Skin epidermis (tissue), 12 donors: ENCODE measurements at regions not wholly inside any gene's neighbourhood (a gene's known extent, or its start where the extent isn't known, plus 50 kb on each side); places are given as distances from the start of the nearest gene placed in this dataset.

Experiments used
- H3K27ac ChIP-seq, 21 experiments: fragments of 200-600 bp; sonication (generic) in 11 of 21; one replicate each; pipeline ENCODE4 v1.5.0; 2020; ENCODE audit warnings: mild to moderate bottlenecking in 3 of 21, inconsistent platforms in 2 of 21, moderate library complexity in 2 of 21
- H3K4me3 ChIP-seq, 7 experiments: fragments of 200-600 bp; sonication (generic) in 2 of 7; one replicate each; pipeline ENCODE4 v1.5.0; 2020; ENCODE audit warnings: inconsistent platforms in 2 of 7, mild to moderate bottlenecking in 2 of 7, moderate library complexity in 1 of 7

- Histone ChIP-seq H3K27ac (no peak overlapping the region), H3K4me3 (no peak overlapping the region)
Observed at GRCh38 chr20:19098117-19098516, 114.3 kb upstream of the SLC24A3 start.

DNA sequence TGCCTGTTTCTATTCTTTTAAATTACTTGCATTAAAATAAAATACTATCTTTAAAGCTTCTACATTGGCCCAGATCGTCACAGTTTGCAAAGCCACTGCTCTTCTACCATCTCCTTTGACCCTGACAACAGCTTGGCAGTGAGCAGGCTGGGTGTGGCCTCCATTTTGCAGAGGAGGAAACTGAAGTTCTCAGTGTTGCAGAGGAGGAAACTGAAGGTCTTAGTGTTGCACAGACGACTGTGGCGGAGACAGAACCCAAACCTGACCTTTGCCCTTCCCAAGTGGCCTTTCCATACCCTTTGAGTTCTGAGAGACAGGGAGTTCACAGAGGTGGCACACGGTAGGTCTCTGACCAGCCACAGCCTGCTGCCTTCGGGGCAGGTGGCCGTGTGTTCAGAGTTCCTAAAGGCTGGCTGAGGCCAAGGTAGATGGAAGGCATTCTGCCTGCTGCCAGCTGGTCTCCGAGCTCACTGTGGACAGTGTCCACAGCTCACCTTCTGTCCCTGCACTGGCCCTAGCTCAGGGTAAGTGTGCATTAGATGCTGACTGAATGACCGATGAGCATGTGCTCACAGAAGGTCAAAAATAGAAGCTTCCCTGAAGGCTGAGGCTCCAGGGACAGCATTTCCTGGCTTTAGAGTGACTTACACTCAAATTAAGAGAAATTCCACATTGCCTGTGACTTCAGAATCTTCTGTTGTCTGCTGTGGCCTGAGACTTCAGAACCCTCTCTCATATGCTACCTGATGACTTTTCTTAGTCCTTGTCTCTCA lies 113.5 kb upstream of the SLC24A3 start:
- H3K27ac ChIP-seq = peak overlapping the region in 1 of 21 experiments; percentile 32
- no peak overlapping the region for H3K4me3 ChIP-seq

DNA sequence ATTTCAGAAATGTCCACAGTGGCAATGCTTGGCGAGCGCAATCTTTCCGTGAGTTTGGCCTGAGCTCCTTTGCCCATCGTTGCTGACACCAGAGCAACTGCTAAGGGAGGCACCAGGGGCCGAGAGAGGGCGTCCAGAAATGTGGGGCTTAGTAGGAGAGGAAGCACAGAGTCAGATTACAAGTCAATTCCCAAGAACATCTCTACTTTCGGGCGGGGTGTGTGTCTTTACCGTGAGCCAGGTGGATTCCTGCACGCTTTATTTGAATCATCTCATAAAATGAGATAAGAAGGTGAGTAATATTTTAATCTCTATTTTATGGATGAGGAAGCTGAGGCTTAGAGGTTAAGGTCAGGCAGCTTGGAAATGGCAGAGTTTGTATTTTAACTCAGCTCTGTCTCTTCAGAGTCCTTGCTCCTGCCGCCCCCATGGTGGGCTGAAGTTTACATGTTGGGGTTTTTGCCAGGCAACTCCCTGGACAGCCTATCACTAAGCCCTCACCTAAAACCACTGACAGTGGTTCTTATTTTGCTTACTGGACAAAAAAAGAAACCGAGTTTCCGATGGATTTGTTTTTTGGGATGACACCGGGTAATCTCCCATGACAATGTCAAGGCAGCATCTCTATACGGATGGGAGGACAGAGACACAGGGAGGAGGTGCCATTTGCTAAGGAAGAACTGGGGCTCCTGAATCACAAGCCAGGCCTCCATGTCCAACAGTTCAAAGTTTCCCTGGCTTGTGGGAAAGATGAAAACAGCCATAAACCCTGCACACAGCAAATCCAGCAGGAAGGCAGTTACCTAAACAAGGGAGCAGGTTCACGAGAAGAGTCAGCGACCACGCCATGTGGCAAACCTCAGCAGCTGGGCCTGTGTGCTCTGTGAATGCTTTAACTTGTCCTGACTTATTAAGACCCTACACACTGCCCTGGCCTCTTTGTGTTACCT lies 112.6 kb upstream of the SLC24A3 start:
- Histone ChIP-seq H3K4me3 (no peak overlapping the region), H3K27ac (no peak overlapping the region)

DNA sequence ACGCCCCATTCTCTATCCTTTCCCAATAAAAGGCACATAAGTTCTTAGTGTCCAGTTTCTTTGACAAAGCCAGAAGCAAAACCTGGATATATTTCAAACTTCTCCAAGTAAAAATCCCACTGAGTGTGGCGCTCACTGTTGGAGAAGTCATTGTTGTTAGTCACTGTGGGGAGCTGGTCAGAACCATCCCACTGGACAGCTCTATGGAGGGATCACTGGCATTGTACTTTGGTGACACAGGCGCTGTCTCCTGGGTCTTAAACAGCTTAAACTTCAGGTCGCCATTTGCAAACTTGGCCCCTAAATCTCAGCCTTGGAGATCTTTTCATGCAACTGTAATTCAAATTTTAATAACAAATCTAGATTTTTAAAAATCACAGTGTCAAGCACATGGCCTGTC lies 111.5 kb upstream of the SLC24A3 start:
- Histone ChIP-seq H3K4me3 (no peak overlapping the region), H3K27ac (no peak overlapping the region)

GRCh38 chr20:19104186-19104585 lies 108.3 kb upstream of the SLC24A3 start:
- no peak overlapping the region for H3K27ac ChIP-seq
- H3K4me3 ChIP-seq = no peak overlapping the region

GRCh38 chr20:19108155-19108554 lies 104.3 kb upstream of the SLC24A3 start:
- Histone ChIP-seq H3K27ac (no peak overlapping the region), H3K4me3 (no peak overlapping the region)

DNA sequence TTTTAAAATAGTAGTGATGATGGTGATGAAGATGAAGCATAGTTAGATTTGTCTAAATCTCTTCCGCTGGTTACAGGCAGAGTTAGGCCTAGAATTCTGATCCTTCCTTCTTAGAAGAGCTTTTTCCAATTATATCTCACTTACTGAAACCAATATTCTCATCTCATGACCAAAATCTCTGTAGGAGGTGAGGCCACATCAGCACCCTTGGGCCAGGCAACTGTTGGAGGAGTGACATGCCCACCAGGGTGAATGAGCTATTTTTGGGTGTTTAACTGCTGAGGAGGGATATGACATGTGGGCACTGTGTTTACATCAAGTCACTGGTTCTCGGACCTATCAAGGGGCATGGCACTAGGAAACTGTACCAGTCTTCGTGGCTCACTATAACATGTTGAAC lies 102.2 kb upstream of the SLC24A3 start:
- H3K4me3 ChIP-seq = no peak overlapping the region
- H3K27ac ChIP-seq = no peak overlapping the region

DNA sequence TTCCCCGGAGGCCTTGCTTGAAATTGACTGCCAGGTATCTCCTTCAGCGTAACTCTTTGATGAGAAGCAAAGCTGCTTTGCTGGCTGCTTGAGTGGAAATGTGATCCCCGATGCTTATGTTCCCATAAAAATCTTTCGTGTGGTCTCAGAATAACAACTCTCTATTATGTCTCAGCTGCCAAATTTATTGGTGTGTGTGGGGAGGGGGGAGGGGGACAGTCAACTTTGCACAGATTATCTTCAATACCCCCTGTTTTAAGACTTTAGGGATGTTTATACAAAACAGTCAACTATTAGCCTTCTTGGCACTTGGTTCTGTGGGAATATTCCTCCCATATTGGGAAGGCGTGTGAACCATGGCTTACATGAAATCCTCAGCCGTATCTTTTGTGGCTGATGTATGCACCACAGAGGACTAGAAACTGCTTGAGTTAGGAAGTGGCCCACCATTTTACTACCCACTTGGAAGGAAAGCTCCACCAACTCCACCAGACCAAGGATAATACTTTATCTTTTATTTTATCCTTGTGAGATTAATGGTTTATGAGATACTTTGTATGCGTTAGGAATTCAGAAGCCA lies 101.5 kb upstream of the SLC24A3 start:
- Histone ChIP-seq H3K27ac (no peak overlapping the region), H3K4me3 (no peak overlapping the region)

- H3K27ac ChIP-seq = no peak overlapping the region
- no peak overlapping the region for H3K4me3 ChIP-seq
Observed at GRCh38 chr20:19112828-19113227, 99.6 kb upstream of the SLC24A3 start.

- Histone ChIP-seq H3K27ac (no peak overlapping the region), H3K4me3 (no peak overlapping the region)
Observed at GRCh38 chr20:19113343-19113930, 99.0 kb upstream of the SLC24A3 start.

GRCh38 chr20:19114410-19114809 lies 98.0 kb upstream of the SLC24A3 start:
- H3K27ac ChIP-seq = no peak overlapping the region
- no peak overlapping the region for H3K4me3 ChIP-seq

- H3K27ac ChIP-seq = no peak overlapping the region
Observed at GRCh38 chr20:19115581-19115980, 96.9 kb upstream of the SLC24A3 start.

DNA sequence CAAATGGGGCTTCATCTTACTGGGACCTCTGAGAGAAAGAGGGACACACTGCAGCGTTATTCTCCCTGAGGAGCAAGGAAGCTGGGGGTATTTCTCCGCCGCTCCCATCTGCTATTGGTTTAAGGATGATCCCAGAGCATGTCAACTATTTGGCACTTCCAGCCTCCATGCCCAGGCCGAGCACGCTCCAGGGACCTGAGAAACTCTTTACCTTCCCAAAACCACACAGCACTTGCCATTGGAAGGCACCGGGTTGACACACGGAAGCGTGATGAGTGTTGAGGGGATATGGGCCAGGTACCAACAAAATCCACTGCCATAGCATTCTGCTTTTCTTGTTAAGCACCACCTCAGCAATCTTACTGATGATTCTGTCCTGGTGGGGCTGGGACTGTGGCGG lies 92.4 kb upstream of the SLC24A3 start:
- no peak overlapping the region for H3K27ac ChIP-seq
- H3K4me3 ChIP-seq = no peak overlapping the region

More at GRCh38 chr20:19115581-19115980, 96.9 kb upstream of the SLC24A3 start:
- H3K4me3 ChIP-seq = no peak overlapping the region

DNA sequence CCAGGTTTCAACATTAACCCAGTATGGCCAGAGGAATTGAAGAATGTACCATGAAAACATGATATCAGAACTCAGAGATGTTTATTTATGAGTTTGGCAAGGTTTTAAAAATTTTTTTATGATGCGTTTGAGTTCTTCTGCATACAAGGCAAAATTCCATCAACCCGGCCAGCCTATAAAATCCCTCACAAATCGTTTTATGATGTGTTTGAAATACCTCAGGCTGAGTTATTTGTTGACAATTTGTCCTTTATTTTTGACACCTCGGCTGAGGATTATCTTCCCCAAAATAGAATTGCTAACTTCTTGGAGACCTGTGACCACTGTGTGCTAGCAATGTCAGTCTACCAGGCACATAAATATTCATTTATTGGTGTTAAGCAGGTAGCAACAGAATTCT lies 91.9 kb upstream of the SLC24A3 start:
- Histone ChIP-seq H3K4me3 (no peak overlapping the region), H3K27ac (no peak overlapping the region)

DNA sequence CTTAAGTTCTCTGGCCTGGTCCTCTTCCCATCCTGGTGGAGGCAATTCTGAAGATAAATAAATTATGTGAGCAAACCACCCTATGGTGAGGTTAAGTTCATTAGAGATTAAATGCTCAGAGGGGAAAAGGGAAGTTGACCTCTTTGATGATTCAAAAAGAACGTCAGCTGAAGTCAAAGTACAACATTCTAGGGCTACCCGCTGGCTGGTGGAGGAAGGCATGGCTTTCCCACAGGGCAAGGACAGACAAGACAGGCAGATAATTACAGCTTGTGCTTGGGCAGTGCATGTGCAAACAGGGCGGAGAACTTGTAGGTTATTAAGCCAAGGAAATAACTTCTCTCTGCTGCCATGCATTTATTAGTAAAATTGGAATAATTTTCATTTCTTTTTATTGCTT lies 91.0 kb upstream of the SLC24A3 start:
- Histone ChIP-seq H3K27ac (no peak overlapping the region), H3K4me3 (no peak overlapping the region)

DNA sequence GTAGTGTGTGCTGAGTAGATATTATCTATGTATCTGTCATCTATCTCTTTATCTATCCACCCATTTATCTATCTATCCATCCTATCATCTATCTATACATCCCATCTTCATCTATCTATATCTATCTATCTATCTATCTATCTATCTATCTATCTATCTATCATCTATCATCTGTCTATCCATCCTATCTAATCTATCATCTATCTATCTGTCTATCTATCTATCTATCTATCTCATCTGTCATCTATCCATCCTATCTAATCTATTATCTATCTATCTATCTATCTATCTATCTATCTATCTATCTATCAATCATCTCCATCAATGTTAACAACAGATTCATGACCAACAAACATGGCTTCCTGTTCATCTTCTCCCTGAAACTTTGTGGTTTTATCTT lies 90.5 kb upstream of the SLC24A3 start:
- no peak overlapping the region for H3K27ac ChIP-seq
- H3K4me3 ChIP-seq = no peak overlapping the region

DNA sequence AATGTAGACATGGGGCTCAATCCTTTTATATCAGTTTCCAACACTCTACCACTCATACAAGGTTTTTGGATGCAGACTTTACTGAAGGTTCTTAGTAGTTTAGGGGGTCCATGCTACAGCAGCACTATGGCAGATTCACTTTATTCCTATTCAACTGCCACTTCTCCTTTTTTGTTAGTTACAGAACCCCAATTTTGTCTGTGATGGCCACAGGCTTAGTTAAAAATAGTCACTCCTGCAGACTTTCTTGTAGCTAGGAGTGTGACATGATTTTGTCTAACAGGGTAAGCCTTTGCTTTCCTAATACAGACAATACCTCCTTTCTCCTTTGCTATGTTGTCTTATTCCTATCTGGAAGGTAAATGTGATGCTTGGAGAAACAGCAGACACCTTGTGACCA lies 90.0 kb upstream of the SLC24A3 start:
- no peak overlapping the region for H3K4me3 ChIP-seq
- peak overlapping the region in 1 of 21 experiments; percentile 26 for H3K27ac ChIP-seq

DNA sequence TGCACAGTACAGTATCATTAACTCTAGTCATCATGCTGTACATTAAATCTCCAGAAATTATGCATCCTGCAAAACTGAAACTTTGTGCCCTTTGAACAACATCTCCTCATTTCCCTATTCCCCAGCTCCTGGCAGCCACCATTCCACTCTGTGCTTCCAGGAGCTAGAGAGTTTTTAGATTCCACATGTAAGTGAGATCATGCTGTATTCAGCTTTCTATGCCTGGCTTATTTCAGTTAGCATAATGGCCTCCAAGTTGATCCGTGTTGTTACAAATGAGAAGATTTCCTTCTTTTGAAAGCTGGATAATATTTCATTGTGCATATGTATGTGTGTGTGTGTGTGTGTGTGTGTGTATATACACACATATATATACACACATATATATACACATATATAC lies 86.9 kb upstream of the SLC24A3 start:
- H3K27ac ChIP-seq = no peak overlapping the region
- no peak overlapping the region for H3K4me3 ChIP-seq

GRCh38 chr20:19129306-19129705 lies 83.1 kb upstream of the SLC24A3 start:
- H3K27ac ChIP-seq = no peak overlapping the region
- H3K4me3 ChIP-seq = no peak overlapping the region

DNA sequence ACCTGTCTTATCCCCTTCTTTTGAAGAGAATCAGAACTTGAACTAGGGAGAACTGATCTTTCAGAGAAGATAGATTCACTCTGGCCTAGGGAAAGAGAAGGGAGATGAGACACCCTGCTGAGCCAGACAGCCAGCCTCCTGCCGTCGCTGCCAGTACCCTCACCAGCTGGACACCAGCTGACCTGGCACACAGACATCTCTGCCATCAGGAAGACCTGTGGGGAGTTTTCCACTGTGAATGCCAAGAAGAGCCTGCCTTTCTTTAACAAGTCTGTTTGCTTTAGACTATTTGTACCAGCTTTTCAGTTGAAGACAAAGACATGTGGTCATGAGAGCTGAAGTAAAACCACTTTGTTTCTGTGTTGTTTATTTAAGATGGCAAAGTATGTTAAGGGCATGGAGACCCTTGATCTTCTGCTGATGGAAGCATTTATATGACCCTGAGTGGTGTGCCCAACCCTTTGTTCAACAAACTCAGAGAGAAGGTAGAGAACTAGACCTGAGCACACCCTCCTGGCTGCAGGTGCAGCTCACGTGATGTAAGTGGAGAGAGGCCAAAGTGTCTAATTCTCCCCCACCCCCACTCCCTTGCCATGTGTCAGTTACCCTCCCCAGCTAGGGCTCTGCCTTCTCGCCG lies 82.3 kb upstream of the SLC24A3 start:
- Histone ChIP-seq H3K4me3 (no peak overlapping the region), H3K27ac (no peak overlapping the region)
